ENCODE measurements at regions not wholly inside any gene's neighbourhood (a gene's known extent, or its start where the extent isn't known, plus 50 kb on each side); places are given as distances from the start of the nearest gene placed in this dataset.

DNA sequence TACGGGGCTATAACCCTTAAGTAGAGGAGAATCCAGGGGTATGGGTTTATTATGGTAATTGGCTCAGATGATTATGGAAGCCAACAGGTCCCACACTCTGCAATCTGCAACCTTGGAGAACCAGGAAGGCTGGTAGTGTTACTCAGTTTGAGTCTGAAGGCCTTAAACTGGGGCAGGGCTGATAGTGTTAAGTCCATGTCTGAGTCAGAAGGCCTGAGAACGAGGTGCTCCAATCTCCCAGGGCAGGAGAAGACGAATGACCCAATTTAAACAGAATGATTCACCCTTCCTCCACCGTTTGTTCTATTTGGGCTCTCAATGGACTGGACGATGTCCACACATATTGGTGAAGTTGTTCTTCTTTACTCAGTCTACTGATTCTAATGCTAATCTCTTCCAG lies 244.5 kb upstream of the PTER start:
- Histone ChIP-seq H4K20me1 (replicated peaks; ENCODE audit: control insufficient read depth, insufficient read depth, low read length) (no peaks in the 10 kb centered on the region), H3K27me3 (ENCODE audit: control insufficient read depth in 2 of 2, insufficient read depth in 2 of 2, low read length in 2 of 2) (no peaks in the 10 kb centered on the region), H3K9ac (ENCODE audit: insufficient read depth in 1 of 2, low read depth in 2 of 2, low read length in 2 of 2) (no peak overlapping the region), H3K36me3 (ENCODE audit: control insufficient read depth, insufficient read depth, low read length) (no peaks in the 10 kb centered on the region), H2AFZ (ENCODE audit: low read depth, low read length) (no peak overlapping the region), H3K4me2 (ENCODE audit: insufficient read depth, low read length) (no peak overlapping the region), H3K4me1 (replicated peaks in 1 of 2; ENCODE audit: control insufficient read depth in 2 of 2, insufficient read depth in 2 of 2, low read length in 2 of 2) (no peaks in the 10 kb centered on the region), H3K27ac (ENCODE audit: extremely low read depth, low read depth, low read length) (no peak overlapping the region), H3K4me3 (no peak overlapping the region), H3K9me3 (replicated peaks; ENCODE audit: control insufficient read depth, insufficient read depth, low read depth, low read length) (no peaks in the 10 kb centered on the region), H3K9me1 (ENCODE audit: control insufficient read depth, insufficient read depth, low read length) (no peaks in the 10 kb centered on the region), H3K79me2 (ENCODE audit: control insufficient read depth, insufficient read depth, low read length) (no peaks in the 10 kb centered on the region)
- no peak for ATAC-seq
- in situ Hi-C loops (cut with MboI) (no loop called here), intact Hi-C loops (cut with micrococcal nuclease) (no loop called here)
- DNase-seq (ENCODE audit: extremely low read depth in 1 of 4, low spot score in 3 of 4), result no peak
- no peak for FAIRE-seq
- 0% methylated on average over 5 of the region's 5 CpGs for WGBS (ENCODE audit: insufficient coverage, low coverage, missing lambda C conversion rate)
- CTCF ChIA-PET (ENCODE audit: low intra/inter-chr PET ratio), result no interaction called here
- POLR2A ChIA-PET, result no interaction called here
- TF ChIP-seq SMARCA4 (IDR thresholded peaks at IDR 0.05), result no peak
- TF ChIP-seq ZFX (CRISPR knock-in tag; IDR thresholded peaks at IDR 0.05), result no peak
- no peak for TF ChIP-seq ZBTB26 (CRISPR knock-in tag; IDR thresholded peaks at IDR 0.05)
- TF ChIP-seq ZSCAN32 (CRISPR knock-in tag; IDR thresholded peaks at IDR 0.05), result no peak
- TF ChIP-seq POLR2AphosphoS2 (IDR thresholded peaks at IDR 0.05; ENCODE audit: low read length), result no peak
- TF ChIP-seq U2AF2 (optimal IDR thresholded peaks at IDR 0.05; ENCODE audit: low read depth, low read length), result no peak
- TF ChIP-seq DPF2 (IDR thresholded peaks at IDR 0.05), result no peak
- TF ChIP-seq HNRNPL (IDR thresholded peaks at IDR 0.05; ENCODE audit: low read depth, low read length), result no peak
- no peak for TF ChIP-seq PHB2 (IDR thresholded peaks at IDR 0.05; ENCODE audit: low read depth)
- BruUV-seq (replicated peaks), result no TSS peak
